Hematopoietic multipotent progenitor cell treated with erythropoietin and hydrocortisone succinate and interleukin-3 and kit ligand, for 4 days (in vitro differentiated cells): ENCODE measurements at regions not wholly inside any gene's neighbourhood (a gene's known extent, or its start where the extent isn't known, plus 50 kb on each side); places are given as distances from the start of the nearest gene placed in this dataset.

Source experiments
- DNase-seq: peaks from one replicate; pipeline ENCODE4 v3.0.0-alpha.2; 2015

- no peak for DNase-seq
These were observed 49.9 kb upstream of the CASK start for GRCh38 chrX:41973208-41973607.
